Right lobe of liver (tissue), 6 donors: ENCODE measurements at regions not wholly inside any gene's neighbourhood (a gene's known extent, or its start where the extent isn't known, plus 50 kb on each side); places are given as distances from the start of the nearest gene placed in this dataset.
A peak's percentile ranks its signal among the peaks of the same experiment; 100 is the strongest.

ENCODE experiments used
- ATAC-seq, 4 donors: fragments of 200-7000 bp; cut with Tn5 transposase; one replicate each; pipeline ENCODE4 v1.9.1; 2020; ENCODE audit warnings: mild to moderate bottlenecking in 4 of 4, moderate library complexity in 4 of 4
- DNase-seq, 3 donors: peaks; one replicate each; pipeline ENCODE4 v3.0.0-alpha.2; 2020
- H3K27ac ChIP-seq, 3 donors: fragments of 200-600 bp; one replicate each; pipeline ENCODE4 v1.8.0; 2022
- H3K27me3 ChIP-seq, 2 donors: fragments of 200-600 bp; one replicate each; pipeline ENCODE4 v1.8.0; 2022
- H3K36me3 ChIP-seq, 4 donors: fragments of 200-600 bp; sonication (generic) in 1 of 4; one replicate each; pipeline versions ENCODE4 v1.5.1 to v1.8.0; 2017 to 2022; ENCODE audit warnings: control low read depth in 1 of 4
- H3K4me1 ChIP-seq, 4 donors: fragments of 200-600 bp; sonication (generic) in 1 of 4; one replicate each; pipeline versions ENCODE4 v1.5.1 to v1.8.0; 2017 to 2022; ENCODE audit warnings: control low read depth in 1 of 4
- H3K4me3 ChIP-seq, 3 donors: fragments of 200-600 bp; one replicate each; pipeline ENCODE4 v1.8.0; 2022
- H3K9me3 ChIP-seq, 4 donors: fragments of 200-600 bp; sonication (generic) in 1 of 4; one replicate each; pipeline versions ENCODE4 v1.5.1 to v1.8.0; 2017 to 2022; ENCODE audit warnings: control low read depth in 1 of 4
- POLR2A ChIP-seq: fragments of 450-650 bp; IDR thresholded peaks from one replicate; pipeline ENCODE4 v1.6.1; 2017; ENCODE audit warnings: antibody characterized with exemption, mild to moderate bottlenecking
- WGBS: methylation state at CpG from one replicate; pipeline ENCODE4 v1.1.6; 2018; ENCODE audit warnings: low coverage, low lambda C conversion rate; ENCODE audit not compliant: insufficient coverage; ENCODE audit errors: missing lambda C conversion rate; 5-methylcytosine and 5-hydroxymethylcytosine counted together
- intact Hi-C, 2 donors: fragments of 100-400 bp; cut with DNase I; formaldehyde crosslinking; loops; one replicate each; pipeline versions ENCODE4 v1.11.2 to v1.14.1; 2022
- TF ChIP-seq, protein P1 (sequence below), 4 donors: fragments of 200-600 bp in 3 of 4; fragments of 450-650 bp in 1 of 4; IDR thresholded peaks; one replicate each; pipeline versions ENCODE4 v1.5.1 to v1.8.0; 2016 to 2022; ENCODE audit warnings: antibody characterized with exemption in 4 of 4, mild to moderate bottlenecking in 2 of 4
- donor health status: DM: no; HTN: yes; CAD: no.
- donor health status: DM: no; HTN: no; CAD: no.
- donor health status: DM: no; HTN: no; CAD: no.
- donor health status: DM: no; HTN: yes; CAD: no.
- donor health status: DM: no; HTN: yes; CAD: no.

- 32% methylated on average over 12 of the region's 14 CpGs for WGBS
- intact Hi-C loops: no loop called here
- peak; percentile 52 for TF ChIP-seq POLR2A
- TF ChIP-seq, protein P1, sequence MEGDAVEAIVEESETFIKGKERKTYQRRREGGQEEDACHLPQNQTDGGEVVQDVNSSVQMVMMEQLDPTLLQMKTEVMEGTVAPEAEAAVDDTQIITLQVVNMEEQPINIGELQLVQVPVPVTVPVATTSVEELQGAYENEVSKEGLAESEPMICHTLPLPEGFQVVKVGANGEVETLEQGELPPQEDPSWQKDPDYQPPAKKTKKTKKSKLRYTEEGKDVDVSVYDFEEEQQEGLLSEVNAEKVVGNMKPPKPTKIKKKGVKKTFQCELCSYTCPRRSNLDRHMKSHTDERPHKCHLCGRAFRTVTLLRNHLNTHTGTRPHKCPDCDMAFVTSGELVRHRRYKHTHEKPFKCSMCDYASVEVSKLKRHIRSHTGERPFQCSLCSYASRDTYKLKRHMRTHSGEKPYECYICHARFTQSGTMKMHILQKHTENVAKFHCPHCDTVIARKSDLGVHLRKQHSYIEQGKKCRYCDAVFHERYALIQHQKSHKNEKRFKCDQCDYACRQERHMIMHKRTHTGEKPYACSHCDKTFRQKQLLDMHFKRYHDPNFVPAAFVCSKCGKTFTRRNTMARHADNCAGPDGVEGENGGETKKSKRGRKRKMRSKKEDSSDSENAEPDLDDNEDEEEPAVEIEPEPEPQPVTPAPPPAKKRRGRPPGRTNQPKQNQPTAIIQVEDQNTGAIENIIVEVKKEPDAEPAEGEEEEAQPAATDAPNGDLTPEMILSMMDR (IDR thresholded peaks at IDR 0.05): no peak
- no peaks in the 10 kb centered on the region for H3K27me3 ChIP-seq
- no peaks in the 10 kb centered on the region for H3K9me3 ChIP-seq
- H3K27ac ChIP-seq: peak overlapping the region; percentile 25 to 94 (median 91)
- no peaks in the 10 kb centered on the region for H3K36me3 ChIP-seq
- DNase-seq (peak in 2 of 3 donors; percentile 68), ATAC-seq (peak; percentile 77 to 83 (median 82))
- H3K4me3 ChIP-seq: peak overlapping the region in 1 of 3 donors; percentile 25
- peaks cover 0 to 27% (median 9%) of the 10 kb centered on the region in 4 donors for H3K4me1 ChIP-seq
Measured at GRCh38 chr13:109408591-109409382, 377.6 kb downstream of the IRS2 start.

- DNase-seq (no peak), ATAC-seq (no peak)
- Histone ChIP-seq H3K4me3 (no peak overlapping the region), H3K36me3 (no peaks in the 10 kb centered on the region), H3K27me3 (no peaks in the 10 kb centered on the region), H3K9me3 (no peaks in the 10 kb centered on the region), H3K27ac (no peak overlapping the region), H3K4me1 (peaks cover 0 to 39% (median 5%) of the 10 kb centered on the region in 4 donors)
- TF ChIP-seq, protein P1 (IDR thresholded peaks at IDR 0.05): no peak
- no peak for TF ChIP-seq POLR2A
- 71% methylated on average over 3 of the region's 4 CpGs for WGBS
- intact Hi-C loops: no loop called here
Measured at GRCh38 chr13:109406376-109406992, 379.9 kb downstream of the IRS2 start.

GRCh38 chr13:109403012-109403421, 383.4 kb downstream of the IRS2 start:
- DNase-seq: peak in 2 of 3 donors; percentile 84 to 89
- WGBS: 19% methylated on average over 6 of the region's 7 CpGs
- Histone ChIP-seq H3K9me3 (no peaks in the 10 kb centered on the region), H3K27me3 (no peaks in the 10 kb centered on the region), H3K27ac (peak overlapping the region; percentile 23 to 87 (median 81)), H3K4me1 (peaks cover 0 to 40% (median 5%) of the 10 kb centered on the region in 4 donors), H3K36me3 (no peaks in the 10 kb centered on the region), H3K4me3 (no peak overlapping the region)
- ATAC-seq: peak; percentile 83 to 91 (median 88)
- peak; percentile 55 for TF ChIP-seq POLR2A
- TF ChIP-seq, protein P1 (IDR thresholded peaks at IDR 0.05): no peak
- intact Hi-C loops: no loop called here

DNA sequence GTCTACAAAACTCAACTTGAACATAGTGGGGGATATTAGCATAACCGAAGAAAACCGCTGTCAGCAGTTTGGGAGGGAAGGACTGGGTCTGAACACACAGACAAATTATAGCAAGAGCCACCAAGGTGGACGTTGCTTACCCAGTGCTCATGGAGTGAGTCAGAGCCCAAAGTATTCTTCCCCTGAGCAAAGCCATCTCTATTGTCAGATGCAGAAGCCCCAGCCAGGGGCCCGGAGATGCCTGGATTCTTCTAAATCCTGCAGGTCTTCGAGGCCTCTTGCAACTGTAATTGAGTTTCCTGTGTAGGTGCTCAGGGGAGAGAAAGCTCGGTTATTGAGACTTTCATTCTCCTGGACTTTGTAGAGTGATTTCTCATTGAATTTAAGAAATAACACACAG, 384.5 kb downstream of the IRS2 start:
- WGBS: 88% methylated on average over 5 of the region's 6 CpGs

More for the DNA sequence above, 384.5 kb downstream of the IRS2 start:
- ATAC-seq (no peak), DNase-seq (no peak)
- Histone ChIP-seq H3K4me3 (no peak overlapping the region), H3K27ac (peak overlapping the region in 2 of 3 donors; percentile 81 to 87), H3K4me1 (peaks cover 0 to 43% (median 8%) of the 10 kb centered on the region in 4 donors), H3K9me3 (no peaks in the 10 kb centered on the region), H3K27me3 (no peaks in the 10 kb centered on the region), H3K36me3 (no peaks in the 10 kb centered on the region)
- intact Hi-C loops: no loop called here
- no peak for TF ChIP-seq POLR2A
- TF ChIP-seq, protein P1 (IDR thresholded peaks at IDR 0.05): no peak
